SK-N-SH treated with all-trans-retinoic acid at 6 μM for 48 hours (cell line): ENCODE measurements at regions not wholly inside any gene's neighbourhood (a gene's known extent, or its start where the extent isn't known, plus 50 kb on each side); places are given as distances from the start of the nearest gene placed in this dataset.
A peak's percentile ranks its signal among the peaks of the same experiment; 100 is the strongest.

Experiments
- ATAC-seq: fragments of 200-7000 bp; cut with Tn5 transposase; 3 replicates; pipeline ENCODE4 v1.9.1; 2020; ENCODE audit warnings: mild to moderate bottlenecking, moderate library complexity
- ARNTL ChIP-seq: fragments of 450-650 bp; formaldehyde crosslinking; IDR thresholded peaks from 2 replicates; pipeline ENCODE4 v1.5.0; 2020; ENCODE audit warnings: low read depth, mild to moderate bottlenecking, moderate library complexity, borderline replicate concordance
- BACH2 ChIP-seq: fragments of 250-450 bp; sonication (Bioruptor Pico); IDR thresholded peaks from 2 replicates; pipeline ENCODE4 v1.9.0; 2021; ENCODE audit warnings: mild to moderate bottlenecking, borderline replicate concordance
- CSDC2 ChIP-seq: fragments of 250-450 bp; sonication (Bioruptor Pico); IDR thresholded peaks from 2 replicates; pipeline ENCODE4 v1.5.0; 2020; ENCODE audit warnings: mild to moderate bottlenecking, moderate library complexity
- ESRRG ChIP-seq: fragments of 250-450 bp; sonication (Bioruptor Pico); IDR thresholded peaks from 2 replicates; pipeline ENCODE4 v1.6.1; 2021; ENCODE audit warnings: mild to moderate bottlenecking
- GLIS3 ChIP-seq: fragments of 250-450 bp; sonication (Bioruptor Pico); IDR thresholded peaks from 2 replicates; pipeline ENCODE4 v1.5.0; 2020; ENCODE audit warnings: mild to moderate bottlenecking, moderate library complexity
- ISL1 ChIP-seq: fragments of 250-450 bp; sonication (Bioruptor Pico); IDR thresholded peaks from 2 replicates; pipeline ENCODE4 v2.1.2; 2022; ENCODE audit warnings: mild to moderate bottlenecking, moderate library complexity
- OSR1 ChIP-seq: fragments of 250-450 bp; sonication (Bioruptor Pico); IDR thresholded peaks from 2 replicates; pipeline ENCODE4 v1.8.0; 2022; ENCODE audit warnings: moderate library complexity, mild to moderate bottlenecking, inconsistent platforms
- PPARA ChIP-seq: fragments of 250-450 bp; sonication (Bioruptor Pico); IDR thresholded peaks from 2 replicates; pipeline ENCODE4 v1.5.0; 2020; ENCODE audit warnings: mild to moderate bottlenecking, borderline replicate concordance
- RARB ChIP-seq: fragments of 250-450 bp; sonication (Bioruptor Pico); IDR thresholded peaks from 2 replicates; pipeline ENCODE4 v1.8.0; 2021; ENCODE audit warnings: mild to moderate bottlenecking, moderate library complexity
- SNAI2 ChIP-seq: fragments of 250-450 bp; sonication (Bioruptor Pico); IDR thresholded peaks from 2 replicates; pipeline ENCODE4 v1.5.0; 2020; ENCODE audit warnings: mild to moderate bottlenecking, moderate library complexity
- TCF4 ChIP-seq: fragments of 250-450 bp; sonication (Bioruptor Pico); IDR thresholded peaks from 2 replicates; pipeline ENCODE4 v1.8.0; 2021; ENCODE audit warnings: mild to moderate bottlenecking, moderate library complexity, borderline replicate concordance
- TOX ChIP-seq: fragments of 250-450 bp; sonication (Bioruptor Pico); IDR thresholded peaks from 2 replicates; pipeline ENCODE4 v1.8.0; 2021; ENCODE audit warnings: mild to moderate bottlenecking, moderate library complexity, borderline replicate concordance
- ZC3H10 ChIP-seq: fragments of 250-450 bp; sonication (Bioruptor Pico); IDR thresholded peaks from 2 replicates; pipeline ENCODE4 v1.5.1; 2021; ENCODE audit warnings: mild to moderate bottlenecking, moderate library complexity
- ZFP3 ChIP-seq: fragments of 250-450 bp; sonication (Bioruptor Pico); IDR thresholded peaks from 2 replicates; pipeline ENCODE4 v1.5.0; 2020; ENCODE audit warnings: mild to moderate bottlenecking, moderate library complexity
- ZFP30 ChIP-seq: fragments of 450-650 bp; formaldehyde crosslinking; IDR thresholded peaks from 2 replicates; pipeline ENCODE4 v1.5.0; 2022; ENCODE audit warnings: mild to moderate bottlenecking, moderate library complexity
- ZNF565 ChIP-seq: fragments of 450-650 bp; formaldehyde crosslinking; conservative IDR thresholded peaks from 2 replicates; pipeline ENCODE4 v1.5.0; 2020; ENCODE audit warnings: low read depth, mild to moderate bottlenecking, moderate library complexity
- ZNF70 ChIP-seq: fragments of 450-650 bp; formaldehyde crosslinking; IDR thresholded peaks from 2 replicates; pipeline ENCODE4 v1.5.0; 2020; ENCODE audit warnings: mild to moderate bottlenecking, moderate library complexity
- ZNF8 ChIP-seq: fragments of 450-650 bp; formaldehyde crosslinking; IDR thresholded peaks from 2 replicates; pipeline ENCODE4 v1.5.0; 2020; ENCODE audit warnings: mild to moderate bottlenecking, moderate library complexity
- TF ChIP-seq, protein P1 (sequence below): fragments of 250-450 bp; sonication (Bioruptor Pico); IDR thresholded peaks from 2 replicates; pipeline ENCODE4 v1.8.0; 2020; ENCODE audit warnings: mild to moderate bottlenecking, moderate library complexity, borderline replicate concordance
- TF ChIP-seq, protein P2 (sequence below): fragments of 250-450 bp; sonication (Bioruptor Pico); IDR thresholded peaks from 2 replicates; pipeline ENCODE4 v1.5.0; 2020; ENCODE audit warnings: mild to moderate bottlenecking, moderate library complexity
- TF ChIP-seq, protein P3 (sequence below): fragments of 250-450 bp; sonication (Bioruptor Pico); IDR thresholded peaks from 2 replicates; pipeline ENCODE4 v1.8.0; 2021; ENCODE audit warnings: low read depth, mild to moderate bottlenecking, moderate library complexity, borderline replicate concordance

DNA sequence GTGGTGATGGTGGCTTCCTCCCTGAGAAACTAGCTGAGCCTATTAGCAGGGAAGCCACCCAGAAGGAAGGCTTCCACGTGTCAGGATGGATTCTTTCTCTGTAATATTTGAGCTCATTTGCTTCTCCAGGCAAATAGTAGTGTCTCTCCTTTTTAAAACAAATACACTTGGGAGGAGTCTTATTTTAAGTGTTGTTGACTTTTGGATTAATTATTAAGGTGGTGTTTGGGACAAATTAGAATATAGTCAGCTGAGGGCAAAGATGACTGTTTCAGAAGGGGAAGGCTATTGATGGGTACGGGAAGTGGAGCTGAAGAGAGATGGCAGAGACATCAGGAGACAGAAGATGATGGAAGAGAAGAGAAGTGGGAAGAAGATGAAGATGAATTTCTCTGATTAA lies 119.8 kb upstream of the PHACTR1 start:
- TF ChIP-seq CSDC2 (CRISPR knock-in tag) (no peak), TOX (CRISPR knock-in tag) (no peak), ZNF565 (CRISPR knock-in tag) (no peak), PPARA (CRISPR knock-in tag) (no peak), ZFP30 (CRISPR knock-in tag) (no peak), ISL1 (CRISPR knock-in tag) (no peak), TCF4 (CRISPR knock-in tag) (no peak), ZC3H10 (no peak), ZNF8 (CRISPR knock-in tag) (no peak), ZNF70 (CRISPR knock-in tag) (no peak), ESRRG (no peak), GLIS3 (CRISPR knock-in tag) (no peak), BACH2 (CRISPR knock-in tag) (no peak)
- TF ChIP-seq, protein P1, sequence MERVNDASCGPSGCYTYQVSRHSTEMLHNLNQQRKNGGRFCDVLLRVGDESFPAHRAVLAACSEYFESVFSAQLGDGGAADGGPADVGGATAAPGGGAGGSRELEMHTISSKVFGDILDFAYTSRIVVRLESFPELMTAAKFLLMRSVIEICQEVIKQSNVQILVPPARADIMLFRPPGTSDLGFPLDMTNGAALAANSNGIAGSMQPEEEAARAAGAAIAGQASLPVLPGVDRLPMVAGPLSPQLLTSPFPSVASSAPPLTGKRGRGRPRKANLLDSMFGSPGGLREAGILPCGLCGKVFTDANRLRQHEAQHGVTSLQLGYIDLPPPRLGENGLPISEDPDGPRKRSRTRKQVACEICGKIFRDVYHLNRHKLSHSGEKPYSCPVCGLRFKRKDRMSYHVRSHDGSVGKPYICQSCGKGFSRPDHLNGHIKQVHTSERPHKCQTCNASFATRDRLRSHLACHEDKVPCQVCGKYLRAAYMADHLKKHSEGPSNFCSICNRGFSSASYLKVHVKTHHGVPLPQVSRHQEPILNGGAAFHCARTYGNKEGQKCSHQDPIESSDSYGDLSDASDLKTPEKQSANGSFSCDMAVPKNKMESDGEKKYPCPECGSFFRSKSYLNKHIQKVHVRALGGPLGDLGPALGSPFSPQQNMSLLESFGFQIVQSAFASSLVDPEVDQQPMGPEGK (CRISPR knock-in tag) = no peak
- TF ChIP-seq, protein P2, sequence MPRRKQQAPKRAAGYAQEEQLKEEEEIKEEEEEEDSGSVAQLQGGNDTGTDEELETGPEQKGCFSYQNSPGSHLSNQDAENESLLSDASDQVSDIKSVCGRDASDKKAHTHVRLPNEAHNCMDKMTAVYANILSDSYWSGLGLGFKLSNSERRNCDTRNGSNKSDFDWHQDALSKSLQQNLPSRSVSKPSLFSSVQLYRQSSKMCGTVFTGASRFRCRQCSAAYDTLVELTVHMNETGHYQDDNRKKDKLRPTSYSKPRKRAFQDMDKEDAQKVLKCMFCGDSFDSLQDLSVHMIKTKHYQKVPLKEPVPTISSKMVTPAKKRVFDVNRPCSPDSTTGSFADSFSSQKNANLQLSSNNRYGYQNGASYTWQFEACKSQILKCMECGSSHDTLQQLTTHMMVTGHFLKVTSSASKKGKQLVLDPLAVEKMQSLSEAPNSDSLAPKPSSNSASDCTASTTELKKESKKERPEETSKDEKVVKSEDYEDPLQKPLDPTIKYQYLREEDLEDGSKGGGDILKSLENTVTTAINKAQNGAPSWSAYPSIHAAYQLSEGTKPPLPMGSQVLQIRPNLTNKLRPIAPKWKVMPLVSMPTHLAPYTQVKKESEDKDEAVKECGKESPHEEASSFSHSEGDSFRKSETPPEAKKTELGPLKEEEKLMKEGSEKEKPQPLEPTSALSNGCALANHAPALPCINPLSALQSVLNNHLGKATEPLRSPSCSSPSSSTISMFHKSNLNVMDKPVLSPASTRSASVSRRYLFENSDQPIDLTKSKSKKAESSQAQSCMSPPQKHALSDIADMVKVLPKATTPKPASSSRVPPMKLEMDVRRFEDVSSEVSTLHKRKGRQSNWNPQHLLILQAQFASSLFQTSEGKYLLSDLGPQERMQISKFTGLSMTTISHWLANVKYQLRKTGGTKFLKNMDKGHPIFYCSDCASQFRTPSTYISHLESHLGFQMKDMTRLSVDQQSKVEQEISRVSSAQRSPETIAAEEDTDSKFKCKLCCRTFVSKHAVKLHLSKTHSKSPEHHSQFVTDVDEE = no peak
- TF ChIP-seq, protein P3, sequence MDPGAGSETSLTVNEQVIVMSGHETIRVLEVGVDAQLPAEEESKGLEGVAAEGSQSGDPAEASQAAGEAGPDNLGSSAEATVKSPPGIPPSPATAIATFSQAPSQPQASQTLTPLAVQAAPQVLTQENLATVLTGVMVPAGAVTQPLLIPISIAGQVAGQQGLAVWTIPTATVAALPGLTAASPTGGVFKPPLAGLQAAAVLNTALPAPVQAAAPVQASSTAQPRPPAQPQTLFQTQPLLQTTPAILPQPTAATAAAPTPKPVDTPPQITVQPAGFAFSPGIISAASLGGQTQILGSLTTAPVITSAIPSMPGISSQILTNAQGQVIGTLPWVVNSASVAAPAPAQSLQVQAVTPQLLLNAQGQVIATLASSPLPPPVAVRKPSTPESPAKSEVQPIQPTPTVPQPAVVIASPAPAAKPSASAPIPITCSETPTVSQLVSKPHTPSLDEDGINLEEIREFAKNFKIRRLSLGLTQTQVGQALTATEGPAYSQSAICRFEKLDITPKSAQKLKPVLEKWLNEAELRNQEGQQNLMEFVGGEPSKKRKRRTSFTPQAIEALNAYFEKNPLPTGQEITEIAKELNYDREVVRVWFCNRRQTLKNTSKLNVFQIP (CRISPR knock-in tag) = no peak
- ATAC-seq = no peak

DNA sequence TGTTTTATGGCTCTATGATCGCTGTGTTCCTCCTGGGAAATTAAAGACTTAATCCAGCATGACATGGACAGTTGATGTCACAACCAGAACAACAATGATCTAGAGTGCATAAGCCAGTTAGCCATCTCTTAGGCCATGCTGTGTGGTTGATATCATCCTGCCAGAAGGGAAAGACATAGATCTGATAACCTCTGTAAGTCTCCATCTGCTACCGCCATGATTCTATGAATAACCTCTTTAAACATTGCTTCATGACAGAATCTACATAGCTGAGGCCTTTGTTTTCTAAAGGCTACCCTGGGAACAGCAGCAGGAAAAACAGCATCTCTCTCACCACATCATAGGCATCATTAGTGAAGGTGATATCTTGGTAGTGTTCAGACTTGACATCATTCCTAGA lies 117.6 kb upstream of the PHACTR1 start:
- no peak for ATAC-seq
- TF ChIP-seq ESRRG (peak; percentile 11; the same call in 1 of the 2 replicates), TCF4 (CRISPR knock-in tag) (no peak), SNAI2 (CRISPR knock-in tag) (peak; percentile 21; the same call in 1 of the 2 replicates), ZFP3 (0 out of 2 replicates have a peak, but pooled peaks have one; percentile 51), GLIS3 (CRISPR knock-in tag) (no peak)

DNA sequence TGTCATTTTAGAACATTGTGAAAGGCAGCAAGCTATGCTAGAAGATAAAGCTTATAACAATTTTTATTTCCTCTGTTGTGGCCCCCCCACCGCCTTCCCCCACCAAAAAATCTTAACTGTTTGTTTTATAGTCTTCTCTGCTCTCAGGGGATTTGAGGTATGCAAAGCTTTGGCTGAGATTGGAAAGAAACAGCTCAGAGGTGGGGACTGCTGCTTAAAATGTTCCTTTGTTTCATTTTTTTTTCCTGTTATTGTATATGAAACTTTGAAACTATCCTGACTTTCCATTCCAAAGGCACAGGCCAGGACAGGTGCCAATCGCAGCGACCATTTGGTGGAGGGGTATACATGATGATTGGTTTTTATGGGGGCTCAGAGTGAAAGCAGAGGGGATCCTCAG lies 114.7 kb upstream of the PHACTR1 start:
- no peak for ATAC-seq
- no peak for TF ChIP-seq OSR1 (CRISPR knock-in tag)
- TF ChIP-seq TOX (CRISPR knock-in tag) = no peak
- no peak for TF ChIP-seq ZC3H10
- TF ChIP-seq GLIS3 (CRISPR knock-in tag) = no peak
- TF ChIP-seq ARNTL (CRISPR knock-in tag) = no peak
- TF ChIP-seq PPARA (CRISPR knock-in tag) = no peak
- TF ChIP-seq ISL1 (CRISPR knock-in tag) = peak; percentile 23
- TF ChIP-seq RARB (CRISPR knock-in tag) = no peak
- no peak for TF ChIP-seq ZFP30 (CRISPR knock-in tag)
- TF ChIP-seq ZNF565 (CRISPR knock-in tag) = no peak
- TF ChIP-seq, protein P1 (CRISPR knock-in tag) = peak; percentile 70; the same call in 1 of the 2 replicates
- TF ChIP-seq, all 23 proteins: peak for 2

DNA sequence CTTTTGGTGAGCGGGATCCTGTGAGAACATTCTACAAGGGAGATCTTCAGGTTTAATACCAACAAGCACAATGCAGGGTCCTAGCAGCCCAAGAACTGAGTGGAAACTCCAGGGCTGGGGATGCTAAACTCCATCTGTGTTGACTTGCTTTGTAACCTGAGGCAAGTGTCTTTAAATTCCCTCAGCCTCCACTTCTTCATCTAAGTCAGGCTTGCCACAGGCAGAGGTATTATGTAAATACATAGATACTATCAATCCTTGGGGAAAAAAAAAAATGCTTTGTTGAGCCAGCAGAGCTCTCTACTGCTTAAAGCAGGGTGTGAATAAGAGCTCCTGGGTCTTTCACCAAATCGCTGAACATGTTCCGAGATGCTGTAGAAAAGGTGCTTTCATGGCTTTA lies 114.2 kb upstream of the PHACTR1 start:
- peak; percentile 36; the same call in 2 of the 3 replicates for ATAC-seq
- no peak for TF ChIP-seq PPARA (CRISPR knock-in tag)
- TF ChIP-seq TOX (CRISPR knock-in tag) = no peak
- no peak for TF ChIP-seq TCF4 (CRISPR knock-in tag)
- TF ChIP-seq RARB (CRISPR knock-in tag) = no peak
- no peak for TF ChIP-seq SNAI2 (CRISPR knock-in tag)
- TF ChIP-seq ZC3H10 = no peak
- TF ChIP-seq, protein P2 = no peak
- TF ChIP-seq, protein P3 (CRISPR knock-in tag) = no peak
